HepG2 (cell line): ENCODE measurements at regions not wholly inside any gene's neighbourhood (a gene's known extent, or its start where the extent isn't known, plus 50 kb on each side); places are given as distances from the start of the nearest gene placed in this dataset.

Experiments used
- CEBPB ChIP-seq: IDR thresholded peaks from 2 replicates; pipeline ENCODE4 v1.6.1; 2011; ENCODE audit warnings: low read depth, low read length, improper control_type of control experiment, borderline replicate concordance
- GABPB1 ChIP-seq: IDR thresholded peaks from 2 replicates; pipeline ENCODE4 v1.6.1; 2016; ENCODE audit warnings: mild to moderate bottlenecking, missing genetic modification reagents, moderate library complexity, missing compliant biosample characterization
- HDAC1 ChIP-seq: sonication (generic); formaldehyde crosslinking; IDR thresholded peaks from 2 replicates; pipeline ENCODE4 v1.5.1; 2020; ENCODE audit warnings: mild to moderate bottlenecking, missing genetic modification reagents
- NAIF1 ChIP-seq: sonication (generic); formaldehyde crosslinking; IDR thresholded peaks from 2 replicates; pipeline ENCODE4 v1.5.0; 2020; ENCODE audit warnings: mild to moderate bottlenecking, missing genetic modification reagents, borderline replicate concordance
- PHF21A ChIP-seq: sonication (generic); formaldehyde crosslinking; IDR thresholded peaks from 2 replicates; pipeline ENCODE4 v1.5.0; 2020; ENCODE audit warnings: mild to moderate bottlenecking, missing genetic modification reagents
- ZBTB37 ChIP-seq: sonication (generic); formaldehyde crosslinking; IDR thresholded peaks from 2 replicates; pipeline ENCODE4 v1.4.0; 2020; ENCODE audit warnings: mild to moderate bottlenecking, missing genetic modification reagents
- ZFP36L1 ChIP-seq: sonication (generic); formaldehyde crosslinking; IDR thresholded peaks from 2 replicates; pipeline ENCODE4 v1.8.0; 2022; ENCODE audit warnings: mild to moderate bottlenecking, missing genetic modification reagents, moderate library complexity
- ZNF256 ChIP-seq: sonication (generic); formaldehyde crosslinking; conservative IDR thresholded peaks from 2 replicates; pipeline ENCODE4 v1.4.0; 2020; ENCODE audit warnings: missing genetic modification reagents
- ZNF652 ChIP-seq: IDR thresholded peaks from 2 replicates; pipeline ENCODE4 v1.6.1; 2016; ENCODE audit warnings: low read depth, borderline replicate concordance
- TF ChIP-seq, protein P1 (sequence below): sonication (generic); formaldehyde crosslinking; IDR thresholded peaks from 2 replicates; pipeline ENCODE4 v1.5.1; 2020; ENCODE audit warnings: mild to moderate bottlenecking, missing genetic modification reagents, moderate library complexity
- TF ChIP-seq, protein P2 (sequence below): sonication (generic); formaldehyde crosslinking; IDR thresholded peaks from 2 replicates; pipeline ENCODE4 v1.4.0; 2020; ENCODE audit warnings: missing genetic modification reagents, borderline replicate concordance

GRCh38 chr3:182692695-182693094, 100.6 kb upstream of the ATP11B start (continued):
- no peak for TF ChIP-seq HDAC1
- TF ChIP-seq, protein P1, sequence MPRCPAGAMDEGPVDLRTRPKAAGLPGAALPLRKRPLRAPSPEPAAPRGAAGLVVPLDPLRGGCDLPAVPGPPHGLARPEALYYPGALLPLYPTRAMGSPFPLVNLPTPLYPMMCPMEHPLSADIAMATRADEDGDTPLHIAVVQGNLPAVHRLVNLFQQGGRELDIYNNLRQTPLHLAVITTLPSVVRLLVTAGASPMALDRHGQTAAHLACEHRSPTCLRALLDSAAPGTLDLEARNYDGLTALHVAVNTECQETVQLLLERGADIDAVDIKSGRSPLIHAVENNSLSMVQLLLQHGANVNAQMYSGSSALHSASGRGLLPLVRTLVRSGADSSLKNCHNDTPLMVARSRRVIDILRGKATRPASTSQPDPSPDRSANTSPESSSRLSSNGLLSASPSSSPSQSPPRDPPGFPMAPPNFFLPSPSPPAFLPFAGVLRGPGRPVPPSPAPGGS (CRISPR knock-in tag): no peak
- no peak for TF ChIP-seq CEBPB
- no peak for TF ChIP-seq GABPB1 (CRISPR knock-in tag)
- TF ChIP-seq PHF21A: no peak
- TF ChIP-seq ZNF256 (CRISPR knock-in tag): no peak
- no peak for TF ChIP-seq ZFP36L1 (CRISPR knock-in tag)
- TF ChIP-seq NAIF1 (CRISPR knock-in tag): no peak
- no peak for TF ChIP-seq ZNF652 (CRISPR knock-in tag)
- no peak for TF ChIP-seq ZBTB37 (CRISPR knock-in tag)
- TF ChIP-seq, protein P2, sequence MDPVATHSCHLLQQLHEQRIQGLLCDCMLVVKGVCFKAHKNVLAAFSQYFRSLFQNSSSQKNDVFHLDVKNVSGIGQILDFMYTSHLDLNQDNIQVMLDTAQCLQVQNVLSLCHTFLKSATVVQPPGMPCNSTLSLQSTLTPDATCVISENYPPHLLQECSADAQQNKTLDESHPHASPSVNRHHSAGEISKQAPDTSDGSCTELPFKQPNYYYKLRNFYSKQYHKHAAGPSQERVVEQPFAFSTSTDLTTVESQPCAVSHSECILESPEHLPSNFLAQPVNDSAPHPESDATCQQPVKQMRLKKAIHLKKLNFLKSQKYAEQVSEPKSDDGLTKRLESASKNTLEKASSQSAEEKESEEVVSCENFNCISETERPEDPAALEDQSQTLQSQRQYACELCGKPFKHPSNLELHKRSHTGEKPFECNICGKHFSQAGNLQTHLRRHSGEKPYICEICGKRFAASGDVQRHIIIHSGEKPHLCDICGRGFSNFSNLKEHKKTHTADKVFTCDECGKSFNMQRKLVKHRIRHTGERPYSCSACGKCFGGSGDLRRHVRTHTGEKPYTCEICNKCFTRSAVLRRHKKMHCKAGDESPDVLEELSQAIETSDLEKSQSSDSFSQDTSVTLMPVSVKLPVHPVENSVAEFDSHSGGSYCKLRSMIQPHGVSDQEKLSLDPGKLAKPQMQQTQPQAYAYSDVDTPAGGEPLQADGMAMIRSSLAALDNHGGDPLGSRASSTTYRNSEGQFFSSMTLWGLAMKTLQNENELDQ (CRISPR knock-in tag): no peak
